ENCODE measurements at regions not wholly inside any gene's neighbourhood (a gene's known extent, or its start where the extent isn't known, plus 50 kb on each side); places are given as distances from the start of the nearest gene placed in this dataset.
"Not testable (repeated sequence)": the region's sequence is repeated elsewhere in the genome, so short reads cannot be mapped to it uniquely, and the experiment has no call there.

DNA sequence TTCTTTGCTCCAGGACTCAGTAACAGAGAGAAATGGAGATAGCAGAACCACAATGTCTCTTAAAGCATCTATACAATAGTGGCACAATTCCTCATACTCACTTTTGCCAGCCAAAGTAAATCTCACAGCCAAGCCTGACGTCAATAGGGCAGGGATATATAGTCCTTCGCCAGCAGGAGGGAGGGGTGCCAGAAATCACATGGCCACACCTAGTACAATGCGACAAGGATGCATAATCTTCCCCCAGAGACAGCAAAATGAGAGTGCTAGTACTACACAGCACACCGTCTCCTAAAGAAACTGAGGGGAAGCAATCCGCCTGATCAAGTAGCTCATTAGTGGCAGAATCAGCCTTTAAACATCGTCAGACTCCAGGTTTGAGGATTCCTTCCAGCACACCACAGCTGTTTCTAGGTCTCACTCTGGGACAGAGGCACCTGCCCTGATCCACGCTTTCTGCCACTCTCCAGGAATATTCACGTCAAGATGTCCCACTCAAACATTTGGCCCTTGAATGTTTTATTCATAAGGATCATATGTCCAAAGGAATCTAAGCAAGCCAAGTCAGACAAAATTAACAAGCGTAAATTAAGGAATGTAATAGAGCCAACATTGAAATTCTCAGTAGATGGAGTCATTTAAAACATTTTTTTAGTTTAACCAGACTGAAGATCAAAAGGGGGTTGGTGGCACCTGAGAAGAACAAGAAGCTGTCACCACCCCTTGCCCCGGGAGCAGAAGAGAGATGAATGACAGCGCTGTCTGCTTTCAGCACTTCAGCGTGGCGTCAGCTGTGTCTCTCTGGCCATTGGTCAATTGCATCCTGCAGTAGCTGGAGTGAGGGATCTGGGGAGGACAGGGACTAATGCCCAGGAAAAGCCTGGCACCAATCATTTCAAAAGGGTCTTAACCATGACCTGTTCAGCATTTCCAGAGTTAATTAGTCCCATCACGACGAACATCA lies 63.5 kb upstream of the SERP2 start:
- peak; percentile 76 for DNase-seq (ENCODE audit: low read depth)

DNA sequence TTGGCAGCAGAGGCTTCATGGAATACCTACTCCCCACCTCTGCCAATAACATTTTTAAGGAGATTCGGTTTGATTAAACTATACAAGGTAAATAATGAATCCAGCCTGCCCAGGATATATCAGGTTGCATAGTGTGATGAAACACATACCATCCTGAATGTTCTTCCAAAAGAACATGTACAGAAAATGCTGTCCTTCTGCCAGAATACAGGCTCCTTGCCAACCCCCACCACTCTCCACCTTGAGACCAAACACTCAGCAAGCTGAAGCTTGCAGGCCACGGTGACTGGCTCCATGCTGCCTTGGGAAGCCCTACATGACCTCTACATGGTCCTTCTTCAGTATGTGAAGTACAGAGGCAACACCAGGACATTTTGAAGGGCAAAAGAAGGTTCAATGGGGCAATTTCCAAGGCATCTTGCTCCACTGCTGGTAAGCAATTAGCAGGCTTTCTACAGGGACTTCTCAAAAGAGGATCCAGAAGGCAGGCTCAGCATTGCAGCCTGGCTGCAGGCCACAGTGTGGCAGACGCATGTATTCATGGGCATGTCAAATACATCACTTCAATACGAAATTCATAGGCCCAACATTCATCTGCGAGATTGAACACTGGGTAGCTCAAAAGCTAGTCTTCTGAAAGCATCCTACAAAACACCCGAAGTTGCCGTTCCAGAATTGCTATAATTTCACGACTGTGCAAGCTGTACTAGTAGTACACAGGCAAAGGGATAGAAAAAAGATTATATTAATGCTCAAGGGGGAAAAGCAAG lies 62.4 kb upstream of the SERP2 start:
- DNase-seq (ENCODE audit: low read depth), result peak; percentile 99

More for the DNA sequence above, 63.5 kb upstream of the SERP2 start:
- peak; percentile 60 for FAIRE-seq
- Histone ChIP-seq H3K27me3 (ENCODE audit: control insufficient read depth, insufficient read depth, low read length) (no peaks in the 10 kb centered on the region), H3K4me3 (ENCODE audit: low read depth, low read length) (no peak overlapping the region), H3K36me3 (ENCODE audit: control insufficient read depth, insufficient read depth, low read length) (no peaks in the 10 kb centered on the region)
- TF ChIP-seq, protein P1, sequence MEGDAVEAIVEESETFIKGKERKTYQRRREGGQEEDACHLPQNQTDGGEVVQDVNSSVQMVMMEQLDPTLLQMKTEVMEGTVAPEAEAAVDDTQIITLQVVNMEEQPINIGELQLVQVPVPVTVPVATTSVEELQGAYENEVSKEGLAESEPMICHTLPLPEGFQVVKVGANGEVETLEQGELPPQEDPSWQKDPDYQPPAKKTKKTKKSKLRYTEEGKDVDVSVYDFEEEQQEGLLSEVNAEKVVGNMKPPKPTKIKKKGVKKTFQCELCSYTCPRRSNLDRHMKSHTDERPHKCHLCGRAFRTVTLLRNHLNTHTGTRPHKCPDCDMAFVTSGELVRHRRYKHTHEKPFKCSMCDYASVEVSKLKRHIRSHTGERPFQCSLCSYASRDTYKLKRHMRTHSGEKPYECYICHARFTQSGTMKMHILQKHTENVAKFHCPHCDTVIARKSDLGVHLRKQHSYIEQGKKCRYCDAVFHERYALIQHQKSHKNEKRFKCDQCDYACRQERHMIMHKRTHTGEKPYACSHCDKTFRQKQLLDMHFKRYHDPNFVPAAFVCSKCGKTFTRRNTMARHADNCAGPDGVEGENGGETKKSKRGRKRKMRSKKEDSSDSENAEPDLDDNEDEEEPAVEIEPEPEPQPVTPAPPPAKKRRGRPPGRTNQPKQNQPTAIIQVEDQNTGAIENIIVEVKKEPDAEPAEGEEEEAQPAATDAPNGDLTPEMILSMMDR (IDR thresholded peaks at IDR 0.05; ENCODE audit: insufficient read depth, low read length, severe bottlenecking), result no peak

DNA sequence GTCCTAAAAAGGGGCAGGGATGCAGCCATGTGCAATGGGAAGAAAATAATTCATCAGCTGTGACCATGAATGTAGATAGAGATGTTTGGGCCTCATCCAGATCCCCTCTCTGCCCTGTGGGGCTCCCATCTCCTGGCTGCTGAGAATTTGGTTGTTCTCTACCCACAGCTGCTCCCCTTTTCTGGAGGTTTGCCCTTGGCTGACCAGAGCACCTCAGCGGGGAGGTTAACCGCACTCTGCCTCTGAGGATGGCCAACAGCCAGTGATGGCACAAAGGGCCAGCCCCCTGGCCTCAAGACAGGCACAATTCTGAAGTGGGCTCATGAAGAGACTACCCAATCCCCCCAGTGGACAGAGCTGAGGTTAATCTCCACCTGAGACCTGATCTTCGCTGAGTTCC lies 61.5 kb upstream of the SERP2 start:
- TF ChIP-seq, protein P1 (IDR thresholded peaks at IDR 0.05; ENCODE audit: insufficient read depth, low read length, severe bottlenecking), result no peak
- Histone ChIP-seq H3K4me3 (ENCODE audit: low read depth, low read length) (no peak overlapping the region), H3K36me3 (ENCODE audit: control insufficient read depth, insufficient read depth, low read length) (no peaks in the 10 kb centered on the region), H3K27me3 (ENCODE audit: control insufficient read depth, insufficient read depth, low read length) (no peaks in the 10 kb centered on the region)
- DNase-seq (ENCODE audit: low read depth) (no peak), FAIRE-seq (no peak)

More for the DNA sequence above, 62.4 kb upstream of the SERP2 start:
- Histone ChIP-seq H3K4me3 (ENCODE audit: low read depth, low read length) (no peak overlapping the region), H3K36me3 (ENCODE audit: control insufficient read depth, insufficient read depth, low read length) (no peaks in the 10 kb centered on the region), H3K27me3 (ENCODE audit: control insufficient read depth, insufficient read depth, low read length) (no peaks in the 10 kb centered on the region)
- peak; percentile 40 for FAIRE-seq
- TF ChIP-seq, protein P1 (IDR thresholded peaks at IDR 0.05; ENCODE audit: insufficient read depth, low read length, severe bottlenecking), result no peak

DNA sequence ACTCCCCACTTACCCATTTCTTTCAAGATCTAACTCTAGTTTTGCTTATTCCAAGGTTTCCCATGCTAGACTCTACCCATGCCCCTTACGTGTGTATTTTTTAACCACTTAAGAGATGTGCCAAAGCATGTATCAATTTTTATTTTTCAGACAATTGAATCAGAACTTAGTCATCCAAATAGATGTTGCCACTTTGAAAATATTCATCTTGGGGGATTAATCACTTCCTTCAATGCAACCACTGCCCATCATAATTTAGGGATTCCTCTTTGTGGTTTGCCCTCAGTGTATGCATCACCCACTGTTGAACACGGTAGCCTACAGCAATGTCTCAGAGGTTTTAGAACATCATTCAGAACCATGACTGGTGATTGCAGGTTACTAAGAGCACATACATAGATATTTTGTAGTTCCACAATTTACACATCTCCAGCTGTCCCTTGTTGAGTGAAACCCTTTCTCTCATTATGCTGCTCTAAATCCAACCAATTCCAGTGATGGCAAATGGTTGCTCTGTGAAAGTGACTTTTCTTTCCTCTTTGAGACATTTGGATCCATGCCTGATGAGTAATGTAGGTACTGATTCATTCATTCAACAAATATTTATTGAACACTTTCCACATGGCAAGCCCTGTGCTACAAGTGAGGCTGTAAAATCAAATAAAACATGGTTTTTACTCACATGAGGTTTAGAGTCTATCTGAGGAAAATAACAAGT lies 60.6 kb upstream of the SERP2 start:
- no peak overlapping the region for H3K4me3 ChIP-seq (ENCODE audit: low read depth, low read length)
- DNase-seq (ENCODE audit: low read depth) (peak; percentile 99), FAIRE-seq (peak; percentile 62)

DNA sequence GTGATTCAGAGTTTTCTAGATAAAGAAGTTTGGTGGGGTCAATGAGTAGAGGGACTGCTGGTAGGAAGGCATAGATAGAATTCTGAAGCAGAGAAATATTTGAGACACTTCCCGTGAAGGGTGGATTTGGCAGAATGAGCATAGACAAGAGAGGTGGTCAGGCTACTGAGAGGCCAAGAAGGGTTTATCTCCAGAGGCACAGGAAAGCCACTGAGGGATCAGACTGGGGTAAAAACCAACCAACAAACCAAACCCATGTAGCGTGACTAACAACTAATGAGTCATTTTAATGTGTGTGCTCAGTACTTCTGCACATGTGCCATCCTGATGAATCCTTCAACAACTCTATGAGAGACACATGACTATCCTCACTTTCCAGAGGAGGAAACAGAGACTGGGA lies 60.0 kb upstream of the SERP2 start:
- no peak overlapping the region for H3K4me3 ChIP-seq (ENCODE audit: low read depth, low read length)
- FAIRE-seq (no peak), DNase-seq (ENCODE audit: low read depth) (peak; percentile 99)
- TF ChIP-seq, protein P1 (IDR thresholded peaks at IDR 0.05; ENCODE audit: insufficient read depth, low read length, severe bottlenecking), result no peak
- no peaks in the 10 kb centered on the region for H3K36me3 ChIP-seq (ENCODE audit: control insufficient read depth, insufficient read depth, low read length)
- no peaks in the 10 kb centered on the region for H3K27me3 ChIP-seq (ENCODE audit: control insufficient read depth, insufficient read depth, low read length)

More for the DNA sequence above, 60.6 kb upstream of the SERP2 start:
- Histone ChIP-seq H3K36me3 (ENCODE audit: control insufficient read depth, insufficient read depth, low read length) (no peaks in the 10 kb centered on the region), H3K27me3 (ENCODE audit: control insufficient read depth, insufficient read depth, low read length) (no peaks in the 10 kb centered on the region)
- TF ChIP-seq, protein P1 (IDR thresholded peaks at IDR 0.05; ENCODE audit: insufficient read depth, low read length, severe bottlenecking), result no peak

DNA sequence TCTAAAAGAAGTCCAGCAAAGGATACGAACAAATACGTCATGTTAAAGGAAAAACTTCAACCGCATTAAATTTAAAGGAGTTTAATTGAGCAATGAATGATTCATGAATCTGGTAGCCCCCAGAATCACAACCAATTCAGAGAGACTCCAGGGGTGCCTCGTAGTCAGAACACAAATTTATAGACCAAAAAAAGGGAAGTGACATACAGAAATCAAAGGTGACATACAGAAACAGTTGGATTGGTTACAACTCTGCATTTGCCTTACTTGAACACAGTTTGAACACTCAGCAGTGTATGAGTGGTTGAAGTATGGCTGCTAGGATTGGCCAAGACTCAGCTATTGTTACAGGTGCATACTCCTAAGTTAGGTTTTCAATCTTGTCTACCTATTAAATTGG lies 59.5 kb upstream of the SERP2 start:
- H3K4me3 ChIP-seq (ENCODE audit: low read depth, low read length); DNase-seq (ENCODE audit: low read depth); H3K27me3 ChIP-seq (ENCODE audit: control insufficient read depth, insufficient read depth, low read length); FAIRE-seq; H3K36me3 ChIP-seq (ENCODE audit: control insufficient read depth, insufficient read depth, low read length): not testable (repeated sequence)

All from bronchial epithelial cell (primary cell).